Esophagus squamous epithelium (tissue), 5 donors: ENCODE measurements at regions not wholly inside any gene's neighbourhood (a gene's known extent, or its start where the extent isn't known, plus 50 kb on each side); places are given as distances from the start of the nearest gene placed in this dataset.

Source experiments
- DNase-seq: peaks from one replicate; lab custom pipeline; 2025; lab: John Stamatoyannopoulos, UW
- H3K27ac ChIP-seq, 4 donors: fragments of 200-600 bp; sonication (generic); one replicate each; pipeline ENCODE4 v1.5.1; 2016 to 2019; ENCODE audit warnings: mild to moderate bottlenecking in 1 of 4
- H3K27me3 ChIP-seq, 4 donors: fragments of 200-600 bp; sonication (generic); 1 replicate in 3 of 4; 2 replicates in 1 of 4; pipeline versions ENCODE4 v1.5.1 to v1.6.0; 2017 to 2021; ENCODE audit warnings: antibody characterized with exemption in 1 of 4
- H3K36me3 ChIP-seq, 3 donors: fragments of 200-600 bp; sonication (generic); one replicate each; pipeline ENCODE4 v1.5.1; 2016 to 2019
- H3K4me1 ChIP-seq, 3 donors: fragments of 200-600 bp; sonication (generic); one replicate each; pipeline ENCODE4 v1.5.1; 2017 to 2019
- H3K4me3 ChIP-seq, 4 donors: fragments of 200-600 bp; sonication (generic); 1 replicate in 3 of 4; 2 replicates in 1 of 4; pipeline ENCODE4 v1.5.1; 2016 to 2019; ENCODE audit warnings: mild to moderate bottlenecking in 2 of 4, moderate library complexity in 1 of 4
- H3K9me3 ChIP-seq, 3 donors: fragments of 200-600 bp; sonication (generic); one replicate each; pipeline ENCODE4 v1.5.1; 2016 to 2019
- CTCF ChIP-seq, 6 experiments: fragments of 450-650 bp in 4 of 6; fragments of 200-600 bp in 2 of 6; sonication (generic) in 2 of 6; IDR thresholded peaks; one replicate each; pipeline ENCODE4 v1.5.1; 2016 to 2019; ENCODE audit warnings: antibody characterized with exemption in 6 of 6, mild to moderate bottlenecking in 4 of 6, moderate library complexity in 4 of 6
- POLR2A ChIP-seq, 4 donors: fragments of 450-650 bp; IDR thresholded peaks; one replicate each; pipeline ENCODE4 v1.6.1; 2017; ENCODE audit warnings: antibody characterized with exemption in 4 of 4, mild to moderate bottlenecking in 4 of 4, moderate library complexity in 3 of 4
- WGBS, 2 donors: methylation state at CpG; one replicate each; pipeline ENCODE4 v1.1.5; 2018; 5-methylcytosine and 5-hydroxymethylcytosine counted together
- intact Hi-C: fragments of 100-400 bp; cut with DNase I; formaldehyde crosslinking; loops from one replicate; pipeline ENCODE4 v1.15.0; 2022
- donor health status: DM: yes; HTN: yes; CAD: no.

GRCh38 chr1:30248373-30248772 is 475.0 kb downstream of the MATN1 start:
- Histone ChIP-seq H3K4me1 (no peaks in the 10 kb centered on the region), H3K4me3 (no peak overlapping the region), H3K9me3 (no peaks in the 10 kb centered on the region), H3K27ac (no peak overlapping the region), H3K36me3 (no peaks in the 10 kb centered on the region), H3K27me3 (peaks cover 0 to 77% (median 0%) of the 10 kb centered on the region in 4 donors)
- TF ChIP-seq POLR2A (IDR thresholded peaks at IDR 0.05) (no peak), CTCF (IDR thresholded peaks at IDR 0.05) (no peak)
- intact Hi-C loops, result no loop called here
- 79 to 100% methylated on average over 1 to 3 of the region's 3 CpGs for WGBS, 2 donors
- no peak for DNase-seq

GRCh38 chr1:30244801-30245200 is 478.6 kb downstream of the MATN1 start:
- 90 to 91% methylated on average over 8 to 9 of the region's 9 CpGs for WGBS, 2 donors
- intact Hi-C loops, result no loop called here
- Histone ChIP-seq H3K4me1 (no peaks in the 10 kb centered on the region), H3K27ac (no peak overlapping the region), H3K36me3 (no peaks in the 10 kb centered on the region), H3K9me3 (no peaks in the 10 kb centered on the region), H3K4me3 (no peak overlapping the region), H3K27me3 (peaks cover 0 to 67% (median 0%) of the 10 kb centered on the region in 4 donors)
- TF ChIP-seq CTCF (IDR thresholded peaks at IDR 0.05) (no peak), POLR2A (IDR thresholded peaks at IDR 0.05) (no peak)
- no peak for DNase-seq

GRCh38 chr1:30242722-30243457 is 480.5 kb downstream of the MATN1 start:
- H3K4me1 ChIP-seq, result no peaks in the 10 kb centered on the region

GRCh38 chr1:30242168-30242567 is 481.2 kb downstream of the MATN1 start:
- H3K27me3 ChIP-seq, result peaks cover 0 to 55% (median 0%) of the 10 kb centered on the region in 4 donors
- WGBS, 2 donors, result 63 to 66% methylated on average over 9 of the region's 9 CpGs
- TF ChIP-seq POLR2A (IDR thresholded peaks at IDR 0.05) (no peak), CTCF (IDR thresholded peaks at IDR 0.05) (no peak)
- no peak overlapping the region for H3K4me3 ChIP-seq
- intact Hi-C loops, result no loop called here
- H3K27ac ChIP-seq, result no peak overlapping the region
- H3K9me3 ChIP-seq, result no peaks in the 10 kb centered on the region
- H3K4me1 ChIP-seq, result no peaks in the 10 kb centered on the region
- H3K36me3 ChIP-seq, result no peaks in the 10 kb centered on the region
- DNase-seq, result no peak

More at GRCh38 chr1:30242722-30243457, 480.5 kb downstream of the MATN1 start:
- no peaks in the 10 kb centered on the region for H3K9me3 ChIP-seq
- DNase-seq, result no peak
- TF ChIP-seq CTCF (IDR thresholded peaks at IDR 0.05) (no peak), POLR2A (IDR thresholded peaks at IDR 0.05) (no peak)
- no peak overlapping the region for H3K27ac ChIP-seq
- H3K36me3 ChIP-seq, result no peaks in the 10 kb centered on the region
- WGBS, 2 donors, result 27 to 36% methylated on average over 4 to 5 of the region's 5 CpGs
- peaks cover 0 to 62% (median 0%) of the 10 kb centered on the region in 4 donors for H3K27me3 ChIP-seq
- no peak overlapping the region for H3K4me3 ChIP-seq
- intact Hi-C loops, result no loop called here

GRCh38 chr1:30241681-30242080 is 481.7 kb downstream of the MATN1 start:
- no peak overlapping the region for H3K4me3 ChIP-seq
- WGBS, 2 donors, result 35 to 49% methylated on average over 3 of the region's 3 CpGs
- H3K4me1 ChIP-seq, result no peaks in the 10 kb centered on the region
- TF ChIP-seq POLR2A (IDR thresholded peaks at IDR 0.05), result no peak
- TF ChIP-seq CTCF (IDR thresholded peaks at IDR 0.05), result no peak
- no peak overlapping the region for H3K27ac ChIP-seq
- no peaks in the 10 kb centered on the region for H3K9me3 ChIP-seq
- peaks cover 0 to 50% (median 0%) of the 10 kb centered on the region in 4 donors for H3K27me3 ChIP-seq
- H3K36me3 ChIP-seq, result no peaks in the 10 kb centered on the region
- intact Hi-C loops, result no loop called here
- no peak for DNase-seq
